ENCODE measurements at regions not wholly inside any gene's neighbourhood (a gene's known extent, or its start where the extent isn't known, plus 50 kb on each side); places are given as distances from the start of the nearest gene placed in this dataset.

DNA sequence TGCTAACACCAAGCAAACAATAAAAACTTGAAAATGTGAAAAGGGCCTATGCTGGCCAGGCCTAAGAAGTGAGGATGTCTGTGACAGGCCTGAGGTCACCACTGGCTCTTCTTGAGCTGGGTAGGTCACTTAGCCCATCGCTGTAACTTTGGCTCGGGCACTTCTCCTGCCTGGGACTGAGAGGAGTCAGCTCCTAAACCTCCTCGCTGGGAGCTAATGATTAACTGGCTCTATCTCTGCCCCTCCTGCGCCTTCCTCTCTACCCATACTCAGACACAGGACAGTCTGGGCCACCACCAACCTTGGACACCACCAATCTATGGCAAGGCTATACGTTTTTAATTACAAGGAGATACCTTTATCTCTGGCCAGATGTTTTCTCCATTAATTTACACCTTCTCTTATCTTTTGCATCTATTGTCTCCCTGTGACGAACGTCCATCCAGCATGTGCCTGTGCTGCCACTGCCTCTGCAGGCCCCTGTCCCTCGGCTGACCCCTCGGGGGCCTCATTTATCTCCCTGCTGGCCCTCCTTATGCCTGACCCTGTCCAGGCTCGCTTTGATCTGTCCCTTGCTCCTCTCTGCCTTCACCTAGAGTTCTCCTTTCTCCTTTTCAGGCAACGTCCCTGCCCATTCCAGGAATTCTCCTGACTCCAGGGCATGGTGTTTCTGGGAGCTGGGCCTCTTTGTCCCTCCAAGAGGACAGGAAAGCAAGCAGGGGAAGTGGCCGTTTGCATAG is 149.1 kb upstream of the GATA6 start:
- no peaks in the 10 kb centered on the region for H3K27me3 ChIP-seq
- no peak overlapping the region for H3K27ac ChIP-seq
- intact Hi-C loops (cut with DNase I): no loop called here
- TF ChIP-seq, protein P1, sequence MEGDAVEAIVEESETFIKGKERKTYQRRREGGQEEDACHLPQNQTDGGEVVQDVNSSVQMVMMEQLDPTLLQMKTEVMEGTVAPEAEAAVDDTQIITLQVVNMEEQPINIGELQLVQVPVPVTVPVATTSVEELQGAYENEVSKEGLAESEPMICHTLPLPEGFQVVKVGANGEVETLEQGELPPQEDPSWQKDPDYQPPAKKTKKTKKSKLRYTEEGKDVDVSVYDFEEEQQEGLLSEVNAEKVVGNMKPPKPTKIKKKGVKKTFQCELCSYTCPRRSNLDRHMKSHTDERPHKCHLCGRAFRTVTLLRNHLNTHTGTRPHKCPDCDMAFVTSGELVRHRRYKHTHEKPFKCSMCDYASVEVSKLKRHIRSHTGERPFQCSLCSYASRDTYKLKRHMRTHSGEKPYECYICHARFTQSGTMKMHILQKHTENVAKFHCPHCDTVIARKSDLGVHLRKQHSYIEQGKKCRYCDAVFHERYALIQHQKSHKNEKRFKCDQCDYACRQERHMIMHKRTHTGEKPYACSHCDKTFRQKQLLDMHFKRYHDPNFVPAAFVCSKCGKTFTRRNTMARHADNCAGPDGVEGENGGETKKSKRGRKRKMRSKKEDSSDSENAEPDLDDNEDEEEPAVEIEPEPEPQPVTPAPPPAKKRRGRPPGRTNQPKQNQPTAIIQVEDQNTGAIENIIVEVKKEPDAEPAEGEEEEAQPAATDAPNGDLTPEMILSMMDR (IDR thresholded peaks at IDR 0.05): no peak
- no peaks in the 10 kb centered on the region for H3K36me3 ChIP-seq
- no peak for DNase-seq (ENCODE audit: low spot score in 2 of 2)
- no peak overlapping the region for H3K4me3 ChIP-seq
- no peaks in the 10 kb centered on the region for H3K9me3 ChIP-seq
- no peaks in the 10 kb centered on the region for H3K4me1 ChIP-seq

DNA sequence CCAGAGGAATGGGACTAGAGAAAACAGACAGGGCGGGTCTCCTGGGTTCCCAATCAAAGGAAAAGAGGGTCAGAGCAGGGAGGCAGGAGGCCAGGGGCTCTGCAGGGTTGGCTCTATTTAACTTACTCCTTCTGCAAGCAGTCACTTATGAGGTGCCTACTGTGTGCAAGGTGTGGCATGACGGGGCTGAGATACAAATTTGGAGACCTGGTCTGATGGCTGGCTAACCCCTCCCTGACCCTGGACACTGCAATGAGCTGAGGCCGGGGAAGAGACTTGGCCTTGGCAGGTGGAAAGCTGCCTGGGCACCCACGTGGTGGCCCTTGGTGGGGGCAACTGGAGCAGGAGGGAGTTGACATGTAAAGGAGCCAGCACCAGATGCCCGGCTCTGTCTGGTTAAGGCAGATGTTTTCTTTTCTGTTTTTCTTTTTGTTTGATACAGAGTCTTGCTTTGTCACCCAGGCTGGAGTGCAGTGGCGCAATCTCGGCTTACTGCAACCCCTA is 148.5 kb upstream of the GATA6 start:
- intact Hi-C loops (cut with DNase I): no loop called here
- Histone ChIP-seq H3K27me3 (no peaks in the 10 kb centered on the region), H3K4me3 (no peak overlapping the region), H3K9me3 (no peaks in the 10 kb centered on the region), H3K36me3 (no peaks in the 10 kb centered on the region), H3K4me1 (no peaks in the 10 kb centered on the region), H3K27ac (no peak overlapping the region)
- DNase-seq (ENCODE audit: low spot score in 2 of 2): no peak
- TF ChIP-seq, protein P1 (IDR thresholded peaks at IDR 0.05): no peak

DNA sequence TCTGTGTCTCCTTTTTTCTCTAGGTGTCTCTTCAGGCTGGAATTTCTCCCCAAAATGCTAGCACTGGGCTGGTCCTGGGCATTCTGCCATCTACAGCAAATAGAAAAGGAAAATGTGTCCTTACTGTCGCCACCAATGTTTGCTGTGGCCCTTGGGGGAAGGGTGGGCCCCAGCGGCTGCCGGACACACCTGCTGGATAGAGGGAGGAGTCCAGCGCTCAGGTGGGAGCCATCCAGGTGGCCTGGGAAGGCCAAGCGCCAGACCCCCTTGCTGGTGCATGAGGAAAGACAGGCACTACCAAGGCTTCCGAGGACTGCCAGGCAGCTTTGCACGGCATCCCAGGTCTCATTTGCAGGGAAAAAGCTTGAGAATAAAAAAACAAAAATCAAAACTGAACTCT is 147.7 kb upstream of the GATA6 start:
- intact Hi-C loops (cut with DNase I): no loop called here
- no peak overlapping the region for H3K4me3 ChIP-seq
- H3K27ac ChIP-seq: no peak overlapping the region
- H3K27me3 ChIP-seq: no peaks in the 10 kb centered on the region
- no peaks in the 10 kb centered on the region for H3K9me3 ChIP-seq
- H3K36me3 ChIP-seq: no peaks in the 10 kb centered on the region
- TF ChIP-seq, protein P1 (IDR thresholded peaks at IDR 0.05): no peak
- no peak for DNase-seq (ENCODE audit: low spot score in 2 of 2)
- no peaks in the 10 kb centered on the region for H3K4me1 ChIP-seq

DNA sequence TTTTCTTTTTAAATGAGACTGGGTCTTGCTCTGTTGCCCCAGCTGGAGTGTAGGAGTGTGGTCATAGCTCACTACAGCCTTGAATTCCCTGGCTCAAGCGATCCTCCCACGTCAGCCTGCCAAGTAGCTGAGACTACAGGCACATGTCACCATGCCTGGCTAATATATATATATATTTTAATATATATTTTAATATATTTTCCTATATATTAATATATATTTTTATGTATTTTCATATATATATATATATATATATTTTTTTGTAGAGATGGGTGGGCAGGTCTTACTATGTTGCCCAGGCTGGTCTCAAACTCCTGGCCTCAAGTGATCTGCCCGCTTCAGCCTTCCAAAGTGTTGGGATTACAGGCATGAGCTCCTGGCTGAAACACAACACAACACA is 144.5 kb upstream of the GATA6 start:
- intact Hi-C loops (cut with DNase I): no loop called here
- H3K27me3 ChIP-seq: no peaks in the 10 kb centered on the region
- no peaks in the 10 kb centered on the region for H3K9me3 ChIP-seq
- H3K27ac ChIP-seq: no peak overlapping the region
- DNase-seq (ENCODE audit: low spot score in 2 of 2): no peak
- no peak overlapping the region for H3K4me3 ChIP-seq
- no peaks in the 10 kb centered on the region for H3K36me3 ChIP-seq
- H3K4me1 ChIP-seq: no peaks in the 10 kb centered on the region
- TF ChIP-seq, protein P1 (IDR thresholded peaks at IDR 0.05): no peak

DNA sequence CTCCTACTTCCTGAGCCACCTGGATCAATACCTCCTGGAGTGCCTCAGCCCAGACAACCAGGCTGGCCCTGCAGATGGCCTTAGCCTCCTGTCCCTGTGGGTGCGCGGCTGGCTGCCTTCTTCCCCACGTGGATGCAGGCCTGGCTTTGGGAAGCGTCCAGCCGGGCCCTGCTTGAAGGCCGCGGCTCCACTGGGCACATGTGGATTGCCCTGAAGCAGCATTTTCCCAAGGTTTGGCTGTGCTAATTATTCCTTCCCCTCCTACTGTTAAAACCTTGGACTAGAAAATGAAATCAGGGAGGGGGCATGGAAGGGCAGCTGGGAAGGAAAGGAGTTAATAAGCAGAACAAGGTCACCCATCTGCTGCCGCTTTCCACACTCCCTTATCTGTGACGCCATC is 143.0 kb upstream of the GATA6 start:
- Histone ChIP-seq H3K9me3 (no peaks in the 10 kb centered on the region), H3K36me3 (no peaks in the 10 kb centered on the region), H3K4me3 (no peak overlapping the region), H3K27me3 (no peaks in the 10 kb centered on the region), H3K4me1 (no peaks in the 10 kb centered on the region), H3K27ac (no peak overlapping the region)
- TF ChIP-seq, protein P1 (IDR thresholded peaks at IDR 0.05): no peak
- intact Hi-C loops (cut with DNase I): no loop called here
- no peak for DNase-seq (ENCODE audit: low spot score in 2 of 2)

Measured in ascending aorta (tissue), 2 donors.